ENCODE measurements at regions not wholly inside any gene's neighbourhood (a gene's known extent, or its start where the extent isn't known, plus 50 kb on each side); places are given as distances from the start of the nearest gene placed in this dataset.

- DNase-seq, result no peak
These were observed 84.8 kb upstream of the ZBED5 start for GRCh38 chr11:10942620-10943019.

- DNase-seq, result no peak
These were observed 84.0 kb upstream of the ZBED5 start for GRCh38 chr11:10941871-10942270.

- no peak for DNase-seq
These were observed 83.6 kb upstream of the ZBED5 start for GRCh38 chr11:10941414-10941813.

GRCh38 chr11:10938650-10939387, 81.0 kb upstream of the ZBED5 start:
- no peak for DNase-seq

GRCh38 chr11:10938231-10938630, 80.4 kb upstream of the ZBED5 start:
- no peak for DNase-seq

- no peak for DNase-seq
These were observed 79.5 kb upstream of the ZBED5 start for GRCh38 chr11:10937385-10937771.

- no peak for DNase-seq
These were observed 79.0 kb upstream of the ZBED5 start for GRCh38 chr11:10936626-10937384.

GRCh38 chr11:10935015-10935559, 77.2 kb upstream of the ZBED5 start:
- DNase-seq, result no peak

- no peak for DNase-seq
These were observed 76.5 kb upstream of the ZBED5 start for GRCh38 chr11:10934293-10934860.

- peak; percentile 71 for DNase-seq
These were observed 75.8 kb upstream of the ZBED5 start for GRCh38 chr11:10933455-10934292.

- DNase-seq, result no peak
These were observed 75.1 kb upstream of the ZBED5 start for GRCh38 chr11:10932976-10933375.

GRCh38 chr11:10931761-10932670, 74.2 kb upstream of the ZBED5 start:
- DNase-seq, result no peak

GRCh38 chr11:10930972-10931760, 73.3 kb upstream of the ZBED5 start:
- DNase-seq, result peak; percentile 48

- no peak for DNase-seq
These were observed 72.5 kb upstream of the ZBED5 start for GRCh38 chr11:10930224-10930971.

GRCh38 chr11:10927538-10927937, 69.7 kb upstream of the ZBED5 start:
- no peak for DNase-seq

- peak; percentile 55 for DNase-seq
These were observed 69.0 kb upstream of the ZBED5 start for GRCh38 chr11:10926801-10927211.

- DNase-seq, result no peak
These were observed 67.5 kb upstream of the ZBED5 start for GRCh38 chr11:10925149-10925926.

GRCh38 chr11:10923882-10924281, 66.0 kb upstream of the ZBED5 start:
- DNase-seq, result no peak

GRCh38 chr11:10922892-10923291, 65.0 kb upstream of the ZBED5 start:
- no peak for DNase-seq
